ENCODE measurements at regions not wholly inside any gene's neighbourhood (a gene's known extent, or its start where the extent isn't known, plus 50 kb on each side); places are given as distances from the start of the nearest gene placed in this dataset.

- DNase-seq: no peak
Measured at GRCh38 chr13:80451641-80452040, 110.7 kb upstream of the SPRY2 start.

GRCh38 chr13:80450386-80450785 lies 109.5 kb upstream of the SPRY2 start:
- DNase-seq: no peak

DNA sequence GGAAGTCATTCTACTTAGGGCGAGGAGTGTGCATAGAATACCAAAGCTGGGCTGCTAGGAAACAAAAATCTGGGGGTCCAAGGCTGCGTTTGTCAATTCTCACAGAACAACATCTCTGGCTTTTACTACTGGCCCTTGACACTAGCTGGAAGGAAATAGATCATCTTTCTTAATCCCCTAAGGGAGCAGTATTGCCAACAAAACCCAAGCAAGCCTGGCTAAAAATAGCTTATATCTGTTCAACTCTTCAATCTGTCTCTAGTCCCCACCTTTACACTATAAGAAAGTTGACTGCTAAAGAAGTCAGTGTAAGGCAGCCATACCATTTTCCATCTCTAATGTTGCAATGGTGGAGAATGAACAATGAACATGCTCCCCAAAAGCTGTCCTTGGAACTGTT lies 107.8 kb upstream of the SPRY2 start:
- DNase-seq: no peak

- DNase-seq: peak; percentile 48
Measured at GRCh38 chr13:80447747-80448146, 106.8 kb upstream of the SPRY2 start.

- DNase-seq: peak; percentile 92
Measured at GRCh38 chr13:80444240-80445015, 103.5 kb upstream of the SPRY2 start.

DNA sequence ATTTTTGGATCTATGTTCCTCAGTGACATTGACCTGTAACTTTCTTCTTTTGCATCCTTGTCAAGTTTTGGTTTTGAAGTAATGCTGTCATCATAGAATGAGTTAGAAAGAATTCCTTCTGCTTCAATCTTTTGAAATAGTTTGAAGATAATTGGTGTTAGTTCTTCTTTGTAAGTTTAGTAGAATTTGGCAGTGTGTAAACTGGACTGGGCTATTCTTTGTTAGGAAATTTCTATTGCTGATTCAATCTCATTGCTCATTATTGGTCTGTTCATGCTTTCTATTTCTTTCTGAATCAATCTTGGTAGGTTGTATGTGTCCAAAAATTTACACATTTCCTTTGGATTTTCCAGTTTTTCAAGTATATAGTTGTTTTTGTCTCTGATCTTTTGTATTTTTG lies 101.7 kb upstream of the SPRY2 start:
- peak; percentile 64 for DNase-seq

DNA sequence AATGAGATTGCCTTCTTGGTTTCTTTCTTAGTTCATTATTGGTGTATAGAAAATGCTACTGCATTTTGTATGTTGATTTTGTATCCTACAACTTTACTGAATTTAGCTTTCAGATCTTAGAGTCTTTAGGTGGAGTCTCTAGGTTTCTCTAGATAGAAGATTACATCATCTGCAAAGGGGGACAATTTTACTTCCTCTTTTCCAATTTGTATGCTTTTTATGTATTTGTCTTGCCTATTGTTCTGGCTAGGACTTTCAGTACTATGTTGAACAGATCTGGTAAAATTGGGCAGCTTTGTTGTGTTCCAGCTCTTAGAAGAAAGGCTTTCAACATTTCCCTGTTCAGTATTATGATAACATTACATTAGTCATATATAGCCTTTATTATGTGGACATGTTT lies 101.0 kb upstream of the SPRY2 start:
- peak; percentile 41 for DNase-seq

- DNase-seq: no peak
Measured at GRCh38 chr13:80438521-80438920, 97.6 kb upstream of the SPRY2 start.

DNA sequence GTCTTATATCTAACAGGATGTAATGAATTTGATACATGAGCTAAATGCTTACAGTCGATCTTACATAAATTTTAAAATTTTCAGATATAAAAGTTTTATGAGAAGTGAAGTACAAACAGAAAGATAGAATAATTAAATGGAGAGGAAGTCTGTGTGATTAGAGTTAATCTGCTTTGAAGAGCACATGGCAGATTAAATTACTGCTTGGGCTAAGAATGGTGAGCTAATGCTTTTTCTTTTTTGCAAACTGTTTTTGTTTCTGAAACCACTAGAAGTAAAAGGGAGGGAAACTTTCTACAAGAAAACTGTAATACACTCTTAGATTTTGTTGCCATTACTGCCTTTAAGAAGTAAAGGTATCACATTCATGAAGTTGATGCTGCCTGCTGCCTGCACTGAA lies 96.3 kb upstream of the SPRY2 start:
- no peak for DNase-seq

DNA sequence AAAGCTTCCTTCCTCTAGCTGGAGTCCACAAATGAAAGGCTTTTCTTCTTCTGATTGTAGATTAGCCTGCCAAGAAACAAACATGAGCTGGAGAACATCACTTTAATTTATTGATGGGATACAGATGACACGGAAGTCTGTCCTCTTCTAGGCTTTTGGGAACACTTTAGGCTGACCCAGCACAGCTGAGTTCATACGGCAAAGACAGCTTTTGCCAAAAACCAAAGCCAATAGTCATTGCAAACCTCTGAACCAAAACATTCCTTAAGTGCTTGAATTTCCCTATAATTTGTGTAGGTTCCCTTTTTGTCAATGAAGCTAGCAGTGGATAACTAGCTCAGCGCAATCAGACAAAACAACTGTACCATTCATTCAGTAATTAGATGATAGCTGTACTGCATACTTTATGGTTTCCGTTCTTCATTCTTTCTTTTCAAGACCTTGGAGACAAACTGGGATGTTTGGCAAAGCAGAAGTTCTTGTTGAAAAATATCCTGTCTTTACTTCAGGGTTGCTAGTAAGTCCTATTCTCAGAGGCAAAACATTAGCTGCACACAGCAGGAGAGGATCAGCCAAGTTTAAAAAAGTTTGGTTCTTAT lies 95.7 kb upstream of the SPRY2 start:
- DNase-seq: no peak

GRCh38 chr13:80430561-80430960 lies 89.6 kb upstream of the SPRY2 start:
- no peak for DNase-seq

DNA sequence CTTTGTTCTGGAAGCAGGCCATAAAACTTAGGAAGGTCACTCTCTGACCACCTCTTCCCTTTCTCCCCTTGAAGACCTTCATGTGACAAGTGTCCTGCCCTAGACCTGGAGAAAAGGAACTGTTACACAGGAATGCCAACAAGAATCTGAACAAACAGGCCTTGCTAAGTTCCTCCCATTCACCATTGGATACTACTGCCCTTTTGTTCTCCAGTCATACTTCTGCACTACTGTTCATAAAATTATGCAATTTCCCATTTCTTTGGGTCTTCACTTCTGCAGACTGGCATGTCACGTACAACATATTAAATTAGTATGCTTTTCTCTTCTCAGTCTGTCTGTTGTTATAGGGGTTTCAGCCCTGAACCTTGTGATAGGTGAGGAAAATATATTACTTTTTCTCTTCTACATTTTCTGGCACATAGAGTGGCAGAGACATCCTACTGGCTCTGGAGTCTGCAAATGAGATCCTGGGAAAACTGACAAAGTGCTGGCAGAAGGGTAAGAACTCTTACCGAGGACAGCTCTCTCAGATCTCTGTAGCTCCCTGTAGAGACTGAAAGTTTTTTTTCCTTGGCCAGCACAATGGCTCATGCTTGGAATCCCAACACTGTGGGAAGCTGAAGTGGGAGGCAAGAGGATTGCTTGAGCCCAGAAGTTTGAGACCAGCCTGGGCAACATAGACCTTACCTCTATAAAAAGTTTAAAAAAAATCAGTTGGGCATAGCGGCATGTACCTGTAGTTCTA lies 87.6 kb upstream of the SPRY2 start:
- peak; percentile 50 for DNase-seq

- DNase-seq: no peak
Measured at GRCh38 chr13:80419416-80419815, 78.5 kb upstream of the SPRY2 start.

GRCh38 chr13:80413611-80414010 lies 72.7 kb upstream of the SPRY2 start:
- no peak for DNase-seq

DNA sequence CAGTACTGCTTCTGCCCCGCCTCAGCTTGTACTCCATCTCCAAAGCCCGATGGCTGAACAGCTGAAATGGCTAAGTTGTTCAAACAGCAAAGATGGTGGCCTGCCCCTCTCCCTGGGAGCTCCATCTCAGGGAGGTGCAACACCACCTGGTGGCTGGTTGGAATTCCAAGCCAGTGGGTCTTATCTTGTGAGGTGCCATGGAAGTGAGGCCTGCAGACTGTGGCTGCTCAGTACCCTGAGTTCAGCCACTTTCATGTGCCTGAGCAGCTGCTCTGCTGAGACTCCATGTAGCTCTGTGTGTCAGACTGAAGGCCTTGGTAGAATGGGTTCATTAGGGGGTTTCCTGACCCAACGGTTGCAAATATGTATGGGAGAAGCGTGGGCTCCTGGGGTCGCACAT lies 67.3 kb upstream of the SPRY2 start:
- no peak for DNase-seq

DNA sequence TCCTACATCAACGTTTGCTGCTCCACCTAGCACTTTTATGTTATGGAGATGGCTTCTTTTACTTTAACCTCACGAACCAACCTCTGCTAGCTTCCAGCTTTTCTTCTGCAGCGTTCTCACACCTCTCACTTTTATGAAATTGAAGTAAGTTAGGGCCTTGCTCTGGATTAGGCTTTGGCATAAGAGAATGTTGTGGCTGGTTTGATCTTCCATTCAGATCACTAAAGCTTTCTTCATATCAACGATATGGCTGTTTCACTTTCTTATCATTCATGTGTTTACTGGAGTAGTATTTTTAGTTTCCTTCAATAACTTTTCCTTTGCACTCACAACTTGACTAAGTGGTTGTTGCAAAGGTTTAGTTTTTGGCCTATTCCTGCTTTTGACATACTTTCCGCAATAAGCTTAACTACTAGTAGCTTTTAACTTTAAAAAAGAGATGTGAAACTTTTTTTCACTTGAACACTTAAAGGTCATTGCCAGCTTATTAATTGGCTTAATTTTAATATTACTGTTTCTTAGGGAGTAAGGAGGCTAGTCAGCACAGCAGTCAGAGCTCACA lies 60.0 kb upstream of the SPRY2 start:
- DNase-seq: peak; percentile 41

GRCh38 chr13:80400164-80400864 lies 59.4 kb upstream of the SPRY2 start:
- DNase-seq: no peak

DNA sequence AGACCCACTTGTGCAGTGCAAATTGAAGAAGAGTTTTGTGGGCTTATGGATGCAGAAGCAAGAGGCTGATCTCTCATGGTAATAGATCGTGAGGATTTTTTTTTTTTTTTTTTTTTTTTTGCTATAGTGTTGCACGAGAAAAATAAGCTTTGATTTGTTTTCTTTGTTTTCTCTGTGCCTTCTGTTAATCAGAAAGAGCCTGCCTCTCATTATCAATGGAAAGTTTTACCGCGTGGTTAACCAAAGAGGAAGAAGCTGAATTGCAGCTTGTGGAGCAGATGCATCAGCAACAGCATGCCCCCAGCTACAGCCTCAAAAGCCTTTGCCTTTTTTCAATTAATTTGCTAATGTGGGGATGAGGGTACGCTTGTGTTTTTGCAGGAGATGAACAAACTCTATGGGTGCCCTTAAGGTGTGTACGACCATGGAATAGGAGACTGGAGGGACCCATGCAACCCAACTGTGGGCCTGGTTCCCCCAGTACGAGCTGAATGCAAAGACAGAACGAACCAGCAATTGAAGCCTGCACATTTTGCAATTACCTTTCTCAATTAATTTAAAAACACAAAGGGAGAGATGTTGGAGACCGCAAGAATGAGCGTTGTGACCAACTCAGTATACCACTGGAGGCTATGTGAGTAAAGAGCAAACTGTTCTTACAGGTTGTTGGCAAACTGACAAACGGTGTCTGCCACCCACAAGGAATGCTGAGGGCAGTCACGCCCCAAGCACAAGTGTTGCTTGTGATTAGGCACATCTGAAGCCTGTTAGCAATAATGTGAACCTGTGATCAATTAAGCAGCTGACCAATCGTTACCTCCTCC lies 58.6 kb upstream of the SPRY2 start:
- no peak for DNase-seq
